ENCODE measurements at regions not wholly inside any gene's neighbourhood (a gene's known extent, or its start where the extent isn't known, plus 50 kb on each side); places are given as distances from the start of the nearest gene placed in this dataset.

DNA sequence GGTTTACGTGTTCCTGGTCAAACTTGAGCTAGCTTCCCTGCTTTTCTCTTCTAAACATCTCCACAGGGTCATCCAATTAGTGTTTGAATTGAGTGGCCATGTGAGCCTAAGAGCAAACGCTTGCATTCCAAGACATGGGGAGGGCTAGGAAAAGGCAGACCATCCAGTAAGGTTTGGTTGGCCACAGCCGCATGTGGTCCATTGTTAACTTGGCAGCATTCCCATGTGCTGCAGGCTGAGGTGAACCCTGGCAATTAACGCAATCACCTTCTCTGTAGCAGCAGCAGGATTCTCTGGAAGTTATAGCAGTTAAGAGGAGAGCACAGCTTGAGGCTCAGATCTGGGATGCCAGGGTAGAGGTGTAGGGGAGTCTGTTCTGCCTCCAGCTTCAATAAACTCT lies 502.2 kb upstream of the LMCD1 start:
- Histone ChIP-seq H3K9ac (replicated peaks; ENCODE audit: extremely low read depth, insufficient read depth, low read length) (no peak overlapping the region), H3K27ac (ENCODE audit: insufficient read depth, low read depth, low read length) (no peak overlapping the region), H3K27me3 (ENCODE audit: control insufficient read depth in 2 of 2, insufficient read depth in 2 of 2, low read length in 2 of 2) (no peaks in the 10 kb centered on the region), H3K36me3 (ENCODE audit: control insufficient read depth in 2 of 2, extremely low read depth in 1 of 2, insufficient read depth in 2 of 2, low read length in 2 of 2) (no peaks in the 10 kb centered on the region), H4K20me1 (replicated peaks; ENCODE audit: control insufficient read depth, extremely low read depth, insufficient read depth, low read length) (no peaks in the 10 kb centered on the region), H3K4me1 (ENCODE audit: control insufficient read depth, extremely low read depth, insufficient read depth, low read length) (no peaks in the 10 kb centered on the region), H3K9me1 (replicated peaks; ENCODE audit: control insufficient read depth, extremely low read depth, insufficient read depth, low read length) (no peaks in the 10 kb centered on the region), H3K4me3 (replicated peaks in 1 of 3; ENCODE audit: insufficient read depth in 1 of 3, low read depth in 1 of 3, low read length in 3 of 3) (no peak overlapping the region), H2AFZ (ENCODE audit: low read depth, low read length) (no peak overlapping the region), H3K4me2 (ENCODE audit: insufficient read depth, low read length) (no peak overlapping the region), H3K9me3 (replicated peaks; ENCODE audit: control insufficient read depth, insufficient read depth, low read length) (no peaks in the 10 kb centered on the region), H3K79me2 (ENCODE audit: control insufficient read depth, insufficient read depth, low read length) (no peaks in the 10 kb centered on the region)
- POLR2A ChIA-PET: no interaction called here
- intact Hi-C loops (cut with micrococcal nuclease) (no loop called here), dilution Hi-C loops (cut with MboI; ENCODE audit: extremely low pct_ligation_motif_present, low sequenced_read_pairs) (no loop called here)
- no TSS peak for BruUV-seq (replicated peaks)
- DNase-seq (ENCODE audit: low read depth, low spot score) (no peak), FAIRE-seq (no peak)
- CTCF ChIA-PET: interaction anchor here (1.6 kb wide), 2 partner anchors 9 to 10 kb away, joined by 3 read pairs; no protein-coding TSS in a partner anchor
- no peak for TF ChIP-seq GATA2 (IDR thresholded peaks at IDR 0.05; ENCODE audit: insufficient read depth, insufficient read length, low read depth, low read length)
- TF ChIP-seq, protein P1, sequence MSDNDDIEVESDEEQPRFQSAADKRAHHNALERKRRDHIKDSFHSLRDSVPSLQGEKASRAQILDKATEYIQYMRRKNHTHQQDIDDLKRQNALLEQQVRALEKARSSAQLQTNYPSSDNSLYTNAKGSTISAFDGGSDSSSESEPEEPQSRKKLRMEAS (IDR thresholded peaks at IDR 0.05; ENCODE audit: insufficient read depth, insufficient read length): no peak
- no peak for TF ChIP-seq MYC (IDR thresholded peaks at IDR 0.05; ENCODE audit: low read depth, low read length)

DNA sequence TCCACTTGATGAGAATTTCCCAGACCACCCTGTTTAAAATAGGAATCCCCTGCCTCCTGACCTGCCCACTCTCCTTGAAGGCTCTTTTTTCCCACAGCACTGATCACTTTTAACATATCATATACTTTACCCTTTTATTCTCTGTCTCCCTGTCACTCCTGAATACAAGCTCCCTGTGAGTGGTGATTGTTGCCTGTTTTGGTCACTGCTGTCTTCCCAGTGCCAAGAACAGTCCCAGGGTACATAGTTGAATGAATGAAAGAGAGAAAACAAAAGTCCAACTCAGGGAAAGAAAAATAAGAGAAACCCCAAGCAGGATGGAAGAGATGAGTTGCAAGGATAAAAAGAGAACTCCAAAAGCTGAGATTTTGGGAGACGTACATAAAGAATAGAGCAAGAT lies 500.3 kb upstream of the LMCD1 start:
- DNase-seq (ENCODE audit: low read depth, low spot score): no peak
- intact Hi-C loops (cut with micrococcal nuclease): no loop called here
- no peaks in the 10 kb centered on the region for H3K27me3 ChIP-seq (ENCODE audit: control insufficient read depth in 2 of 2, insufficient read depth in 2 of 2, low read length in 2 of 2)
- no peaks in the 10 kb centered on the region for H3K9me3 ChIP-seq (replicated peaks; ENCODE audit: control insufficient read depth, insufficient read depth, low read length)
- no peaks in the 10 kb centered on the region for H4K20me1 ChIP-seq (replicated peaks; ENCODE audit: control insufficient read depth, extremely low read depth, insufficient read depth, low read length)
- H2AFZ ChIP-seq (ENCODE audit: low read depth, low read length): no peak overlapping the region
- H3K4me2 ChIP-seq (ENCODE audit: insufficient read depth, low read length): no peak overlapping the region
- dilution Hi-C loops (cut with MboI; ENCODE audit: extremely low pct_ligation_motif_present, low sequenced_read_pairs): no loop called here
- no peaks in the 10 kb centered on the region for H3K9me1 ChIP-seq (replicated peaks; ENCODE audit: control insufficient read depth, extremely low read depth, insufficient read depth, low read length)
- H3K9ac ChIP-seq (replicated peaks; ENCODE audit: extremely low read depth, insufficient read depth, low read length): no peak overlapping the region
- no peak overlapping the region for H3K27ac ChIP-seq (ENCODE audit: insufficient read depth, low read depth, low read length)
- ChIA-PET CTCF (no interaction called here), POLR2A (no interaction called here)
- FAIRE-seq: no peak
- no peaks in the 10 kb centered on the region for H3K4me1 ChIP-seq (ENCODE audit: control insufficient read depth, extremely low read depth, insufficient read depth, low read length)
- H3K79me2 ChIP-seq (ENCODE audit: control insufficient read depth, insufficient read depth, low read length): no peaks in the 10 kb centered on the region
- H3K4me3 ChIP-seq (replicated peaks in 1 of 3; ENCODE audit: insufficient read depth in 1 of 3, low read depth in 1 of 3, low read length in 3 of 3): no peak overlapping the region
- H3K36me3 ChIP-seq (ENCODE audit: control insufficient read depth in 2 of 2, extremely low read depth in 1 of 2, insufficient read depth in 2 of 2, low read length in 2 of 2): no peaks in the 10 kb centered on the region
- no TSS peak for BruUV-seq (replicated peaks)
- TF ChIP-seq, protein P1 (IDR thresholded peaks at IDR 0.05; ENCODE audit: insufficient read depth, insufficient read length): no peak
- no peak for TF ChIP-seq POLR2AphosphoS5 (IDR thresholded peaks at IDR 0.05; ENCODE audit: insufficient read depth, low read depth, low read length)
- no peak for TF ChIP-seq JUN (IDR thresholded peaks at IDR 0.05; ENCODE audit: borderline replicate concordance, insufficient read depth, insufficient read length, low read depth)
- TF ChIP-seq FOS (IDR thresholded peaks at IDR 0.05; ENCODE audit: borderline replicate concordance, insufficient read depth, low read length): no peak
- no peak for TF ChIP-seq EZH2 (IDR thresholded peaks at IDR 0.05; ENCODE audit: borderline replicate concordance, low read depth, low read length, severe bottlenecking)
- TF ChIP-seq, protein P2, sequence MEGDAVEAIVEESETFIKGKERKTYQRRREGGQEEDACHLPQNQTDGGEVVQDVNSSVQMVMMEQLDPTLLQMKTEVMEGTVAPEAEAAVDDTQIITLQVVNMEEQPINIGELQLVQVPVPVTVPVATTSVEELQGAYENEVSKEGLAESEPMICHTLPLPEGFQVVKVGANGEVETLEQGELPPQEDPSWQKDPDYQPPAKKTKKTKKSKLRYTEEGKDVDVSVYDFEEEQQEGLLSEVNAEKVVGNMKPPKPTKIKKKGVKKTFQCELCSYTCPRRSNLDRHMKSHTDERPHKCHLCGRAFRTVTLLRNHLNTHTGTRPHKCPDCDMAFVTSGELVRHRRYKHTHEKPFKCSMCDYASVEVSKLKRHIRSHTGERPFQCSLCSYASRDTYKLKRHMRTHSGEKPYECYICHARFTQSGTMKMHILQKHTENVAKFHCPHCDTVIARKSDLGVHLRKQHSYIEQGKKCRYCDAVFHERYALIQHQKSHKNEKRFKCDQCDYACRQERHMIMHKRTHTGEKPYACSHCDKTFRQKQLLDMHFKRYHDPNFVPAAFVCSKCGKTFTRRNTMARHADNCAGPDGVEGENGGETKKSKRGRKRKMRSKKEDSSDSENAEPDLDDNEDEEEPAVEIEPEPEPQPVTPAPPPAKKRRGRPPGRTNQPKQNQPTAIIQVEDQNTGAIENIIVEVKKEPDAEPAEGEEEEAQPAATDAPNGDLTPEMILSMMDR (IDR thresholded peaks at IDR 0.05; ENCODE audit: extremely low read depth in 1 of 2, insufficient read depth in 1 of 2, low read depth in 1 of 2, low read length in 2 of 2): no peak
- no peak for TF ChIP-seq POLR2A (IDR thresholded peaks at IDR 0.05; ENCODE audit: low read depth, low read length)
- no peak for TF ChIP-seq MYC (IDR thresholded peaks at IDR 0.05; ENCODE audit: low read depth, low read length)
- TF ChIP-seq GATA2 (IDR thresholded peaks at IDR 0.05; ENCODE audit: insufficient read depth, insufficient read length, low read depth, low read length): no peak

Data from endothelial cell of umbilical vein (primary cell).